ENCODE measurements at regions not wholly inside any gene's neighbourhood (a gene's known extent, or its start where the extent isn't known, plus 50 kb on each side); places are given as distances from the start of the nearest gene placed in this dataset.
A peak's percentile ranks its signal among the peaks of the same experiment; 100 is the strongest.

GRCh38 chr1:229879746-229880145 is 187.3 kb upstream of the GALNT2 start:
- Histone ChIP-seq H3K27me3 (ENCODE audit: control insufficient read depth in 2 of 2, insufficient read depth in 1 of 2, low read length in 1 of 2) (peaks cover 0 to 6% of the 10 kb centered on the region in 2 donors), H3K27ac (ENCODE audit: low read depth in 1 of 2, low read length in 1 of 2) (no peak overlapping the region), H3K9me3 (ENCODE audit: control insufficient read depth in 2 of 2, insufficient read depth in 1 of 2, low read length in 1 of 2) (peaks cover 0 to 4% of the 10 kb centered on the region in 2 donors), H3K36me3 (ENCODE audit: control insufficient read depth in 2 of 2, insufficient read depth in 2 of 2, low read length in 1 of 2) (no peaks in the 10 kb centered on the region), H3K4me3 (ENCODE audit: low read length in 2 of 2) (no peak overlapping the region), H3K4me1 (ENCODE audit: control insufficient read depth in 2 of 2, insufficient read depth in 2 of 2, low read length in 2 of 2) (peaks cover 3 to 30% of the 10 kb centered on the region in 2 donors)
- DNase-seq (ENCODE audit: low read depth in 6 of 9, low spot score in 9 of 9) = no peak
- WGBS = 89% methylated on average over 3 of the region's 3 CpGs

DNA sequence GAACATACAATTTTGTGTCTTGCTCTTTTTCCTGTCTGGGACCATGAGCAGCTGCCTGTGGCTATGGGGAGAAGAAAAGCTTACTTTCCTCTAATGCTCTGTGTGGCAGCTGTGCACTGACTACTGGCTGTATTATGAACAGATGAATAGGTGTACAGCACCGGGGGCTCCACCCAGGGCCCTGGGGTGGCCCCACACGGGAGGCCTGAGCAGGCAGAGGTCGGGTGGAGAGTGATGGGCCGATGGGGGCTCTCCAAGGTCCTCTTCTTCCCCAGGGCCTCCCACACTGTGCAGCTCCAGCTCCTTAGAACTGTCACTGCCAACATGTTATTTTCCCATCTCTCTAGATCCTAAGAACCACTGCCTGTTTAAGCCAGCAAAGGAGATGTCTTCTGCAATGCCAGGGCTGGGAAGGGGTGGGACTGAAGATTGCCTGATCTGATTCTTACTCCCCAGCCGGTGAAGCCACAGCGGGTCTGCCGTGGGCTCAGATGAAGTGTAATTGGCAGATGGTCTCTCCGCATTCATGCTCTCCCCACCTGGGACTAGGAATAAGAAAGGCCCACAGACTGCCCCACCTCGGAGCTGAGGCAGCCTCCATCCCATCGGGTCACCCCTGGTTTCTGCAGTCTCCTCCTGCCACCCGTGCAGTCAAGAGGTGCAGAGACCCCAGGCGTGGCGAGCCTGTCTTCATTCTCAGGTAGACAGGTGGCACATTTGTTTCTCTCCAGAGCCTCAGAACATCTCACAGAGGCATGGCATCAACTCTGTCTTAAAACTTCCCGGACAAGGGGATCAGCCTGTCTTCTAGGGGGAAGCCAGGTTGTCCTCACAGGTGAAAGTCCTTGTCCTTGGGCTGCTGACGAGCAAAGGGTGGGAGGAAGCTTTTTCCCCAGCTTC is 186.5 kb upstream of the GALNT2 start:
- peak in 1 of 9 donors; percentile 30 for DNase-seq (ENCODE audit: low read depth in 6 of 9, low spot score in 9 of 9)
- 91% methylated on average over 15 of the region's 15 CpGs for WGBS
- no peaks in the 10 kb centered on the region for H3K36me3 ChIP-seq (ENCODE audit: control insufficient read depth in 2 of 2, insufficient read depth in 2 of 2, low read length in 1 of 2)
- peaks cover 0 to 22% of the 10 kb centered on the region in 2 donors for H3K4me1 ChIP-seq (ENCODE audit: control insufficient read depth in 2 of 2, insufficient read depth in 2 of 2, low read length in 2 of 2)
- no peak overlapping the region for H3K4me3 ChIP-seq (ENCODE audit: low read length in 2 of 2)
- peaks cover 0 to 4% of the 10 kb centered on the region in 2 donors for H3K9me3 ChIP-seq (ENCODE audit: control insufficient read depth in 2 of 2, insufficient read depth in 1 of 2, low read length in 1 of 2)
- peaks cover 0 to 6% of the 10 kb centered on the region in 2 donors for H3K27me3 ChIP-seq (ENCODE audit: control insufficient read depth in 2 of 2, insufficient read depth in 1 of 2, low read length in 1 of 2)
- no peak overlapping the region for H3K27ac ChIP-seq (ENCODE audit: low read depth in 1 of 2, low read length in 1 of 2)

- H3K4me3 ChIP-seq (ENCODE audit: low read length in 2 of 2) = no peak overlapping the region
- no peak overlapping the region for H3K27ac ChIP-seq (ENCODE audit: low read depth in 1 of 2, low read length in 1 of 2)
- peaks cover 0 to 4% of the 10 kb centered on the region in 2 donors for H3K9me3 ChIP-seq (ENCODE audit: control insufficient read depth in 2 of 2, insufficient read depth in 1 of 2, low read length in 1 of 2)
- DNase-seq (ENCODE audit: low read depth in 6 of 9, low spot score in 9 of 9) = no peak
- H3K4me1 ChIP-seq (ENCODE audit: control insufficient read depth in 2 of 2, insufficient read depth in 2 of 2, low read length in 2 of 2) = peaks cover 0 to 32% of the 10 kb centered on the region in 2 donors
- 70% methylated on average over 5 of the region's 5 CpGs for WGBS
- H3K36me3 ChIP-seq (ENCODE audit: control insufficient read depth in 2 of 2, insufficient read depth in 2 of 2, low read length in 1 of 2) = no peaks in the 10 kb centered on the region
- H3K27me3 ChIP-seq (ENCODE audit: control insufficient read depth in 2 of 2, insufficient read depth in 1 of 2, low read length in 1 of 2) = peaks cover 0 to 6% of the 10 kb centered on the region in 2 donors
Observed at GRCh38 chr1:229882621-229883020, 184.4 kb upstream of the GALNT2 start.

- Histone ChIP-seq H3K9me3 (ENCODE audit: control insufficient read depth in 2 of 2, insufficient read depth in 1 of 2, low read length in 1 of 2) (peaks cover 0 to 4% of the 10 kb centered on the region in 2 donors), H3K27me3 (ENCODE audit: control insufficient read depth in 2 of 2, insufficient read depth in 1 of 2, low read length in 1 of 2) (peaks cover 0 to 6% of the 10 kb centered on the region in 2 donors), H3K36me3 (ENCODE audit: control insufficient read depth in 2 of 2, insufficient read depth in 2 of 2, low read length in 1 of 2) (no peaks in the 10 kb centered on the region), H3K4me3 (ENCODE audit: low read length in 2 of 2) (no peak overlapping the region), H3K4me1 (ENCODE audit: control insufficient read depth in 2 of 2, insufficient read depth in 2 of 2, low read length in 2 of 2) (peaks cover 0 to 32% of the 10 kb centered on the region in 2 donors), H3K27ac (ENCODE audit: low read depth in 1 of 2, low read length in 1 of 2) (no peak overlapping the region)
- WGBS = 91% methylated on average over 7 of the region's 7 CpGs
- no peak for DNase-seq (ENCODE audit: low read depth in 6 of 9, low spot score in 9 of 9)
Observed at GRCh38 chr1:229883504-229884200, 183.4 kb upstream of the GALNT2 start.

GRCh38 chr1:229884765-229885164 is 182.3 kb upstream of the GALNT2 start:
- peaks cover 0 to 6% of the 10 kb centered on the region in 2 donors for H3K27me3 ChIP-seq (ENCODE audit: control insufficient read depth in 2 of 2, insufficient read depth in 1 of 2, low read length in 1 of 2)
- peaks cover 0 to 29% of the 10 kb centered on the region in 2 donors for H3K4me1 ChIP-seq (ENCODE audit: control insufficient read depth in 2 of 2, insufficient read depth in 2 of 2, low read length in 2 of 2)
- H3K27ac ChIP-seq (ENCODE audit: low read depth in 1 of 2, low read length in 1 of 2) = no peak overlapping the region
- H3K36me3 ChIP-seq (ENCODE audit: control insufficient read depth in 2 of 2, insufficient read depth in 2 of 2, low read length in 1 of 2) = no peaks in the 10 kb centered on the region
- peak in 1 of 9 donors; percentile 22 for DNase-seq (ENCODE audit: low read depth in 6 of 9, low spot score in 9 of 9)
- H3K4me3 ChIP-seq (ENCODE audit: low read length in 2 of 2) = no peak overlapping the region
- H3K9me3 ChIP-seq (ENCODE audit: control insufficient read depth in 2 of 2, insufficient read depth in 1 of 2, low read length in 1 of 2) = peaks cover 0 to 4% of the 10 kb centered on the region in 2 donors
- 89% methylated on average over 4 of the region's 4 CpGs for WGBS

- Histone ChIP-seq H3K27ac (ENCODE audit: low read depth in 1 of 2, low read length in 1 of 2) (no peak overlapping the region), H3K4me3 (ENCODE audit: low read length in 2 of 2) (no peak overlapping the region), H3K4me1 (ENCODE audit: control insufficient read depth in 2 of 2, insufficient read depth in 2 of 2, low read length in 2 of 2) (peaks cover 0 to 18% of the 10 kb centered on the region in 2 donors), H3K27me3 (ENCODE audit: control insufficient read depth in 2 of 2, insufficient read depth in 1 of 2, low read length in 1 of 2) (no peaks in the 10 kb centered on the region), H3K36me3 (ENCODE audit: control insufficient read depth in 2 of 2, insufficient read depth in 2 of 2, low read length in 1 of 2) (no peaks in the 10 kb centered on the region), H3K9me3 (ENCODE audit: control insufficient read depth in 2 of 2, insufficient read depth in 1 of 2, low read length in 1 of 2) (peaks cover 0 to 4% of the 10 kb centered on the region in 2 donors)
- 95% methylated on average over 12 of the region's 12 CpGs for WGBS
- DNase-seq (ENCODE audit: low read depth in 6 of 9, low spot score in 9 of 9) = no peak
Observed at GRCh38 chr1:229885568-229886495, 181.2 kb upstream of the GALNT2 start.

DNA sequence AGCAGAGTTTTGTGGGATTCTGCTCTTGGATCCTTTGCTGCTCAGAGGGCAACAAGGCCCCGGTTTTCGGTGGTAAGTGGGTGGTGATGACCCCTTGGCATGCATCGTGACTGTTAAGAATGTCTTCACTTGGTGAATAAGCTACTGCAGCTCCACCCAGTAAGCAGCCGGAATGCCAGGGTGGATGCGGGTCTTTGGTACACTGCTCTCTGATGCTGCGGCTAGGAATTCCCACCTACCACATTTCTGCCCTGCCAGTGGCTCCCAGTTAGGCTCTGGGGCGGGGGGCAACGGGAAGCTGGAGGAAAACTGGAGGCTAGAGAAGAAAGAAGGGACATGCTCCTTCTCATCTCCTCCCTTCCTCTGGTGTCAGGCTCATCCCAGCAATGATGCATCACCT is 180.4 kb upstream of the GALNT2 start:
- H3K27ac ChIP-seq (ENCODE audit: low read depth in 1 of 2, low read length in 1 of 2) = no peak overlapping the region
- H3K4me3 ChIP-seq (ENCODE audit: low read length in 2 of 2) = no peak overlapping the region
- H3K9me3 ChIP-seq (ENCODE audit: control insufficient read depth in 2 of 2, insufficient read depth in 1 of 2, low read length in 1 of 2) = peaks cover 0 to 3% of the 10 kb centered on the region in 2 donors
- WGBS = 99% methylated on average over 8 of the region's 8 CpGs
- no peaks in the 10 kb centered on the region for H3K27me3 ChIP-seq (ENCODE audit: control insufficient read depth in 2 of 2, insufficient read depth in 1 of 2, low read length in 1 of 2)
- no peaks in the 10 kb centered on the region for H3K36me3 ChIP-seq (ENCODE audit: control insufficient read depth in 2 of 2, insufficient read depth in 2 of 2, low read length in 1 of 2)
- DNase-seq (ENCODE audit: low read depth in 6 of 9, low spot score in 9 of 9) = no peak
- H3K4me1 ChIP-seq (ENCODE audit: control insufficient read depth in 2 of 2, insufficient read depth in 2 of 2, low read length in 2 of 2) = peaks cover 0 to 15% of the 10 kb centered on the region in 2 donors

GRCh38 chr1:229887043-229887822 is 179.8 kb upstream of the GALNT2 start:
- no peaks in the 10 kb centered on the region for H3K27me3 ChIP-seq (ENCODE audit: control insufficient read depth in 2 of 2, insufficient read depth in 1 of 2, low read length in 1 of 2)
- peaks cover 0 to 15% of the 10 kb centered on the region in 2 donors for H3K4me1 ChIP-seq (ENCODE audit: control insufficient read depth in 2 of 2, insufficient read depth in 2 of 2, low read length in 2 of 2)
- H3K36me3 ChIP-seq (ENCODE audit: control insufficient read depth in 2 of 2, insufficient read depth in 2 of 2, low read length in 1 of 2) = no peaks in the 10 kb centered on the region
- no peak overlapping the region for H3K4me3 ChIP-seq (ENCODE audit: low read length in 2 of 2)
- peak in 2 of 9 donors; percentile 22 to 45 for DNase-seq (ENCODE audit: low read depth in 6 of 9, low spot score in 9 of 9)
- no peak overlapping the region for H3K27ac ChIP-seq (ENCODE audit: low read depth in 1 of 2, low read length in 1 of 2)
- 84% methylated on average over 3 of the region's 3 CpGs for WGBS
- H3K9me3 ChIP-seq (ENCODE audit: control insufficient read depth in 2 of 2, insufficient read depth in 1 of 2, low read length in 1 of 2) = no peaks in the 10 kb centered on the region

Measured in thymus (tissue), 11 donors.